SK-N-MC (cell line): ENCODE measurements at regions not wholly inside any gene's neighbourhood (a gene's known extent, or its start where the extent isn't known, plus 50 kb on each side); places are given as distances from the start of the nearest gene placed in this dataset.

Source experiments
- EZH2 ChIP-seq: fragments of 200-600 bp; sonication (generic); IDR thresholded peaks from one replicate; pipeline ENCODE4 v1.6.1; 2017; ENCODE audit warnings: antibody characterized with exemption
- POLR2AphosphoS5 ChIP-seq: IDR thresholded peaks from 2 replicates; pipeline ENCODE4 v1.6.1; 2012; ENCODE audit warnings: mild to moderate bottlenecking, low read depth, low read length, borderline replicate concordance

- TF ChIP-seq POLR2AphosphoS5 (no peak), EZH2 (no peak)
Measured at GRCh38 chr15:69570454-69570853, 117.8 kb downstream of the RPLP1 start.
